ENCODE measurements at regions not wholly inside any gene's neighbourhood (a gene's known extent, or its start where the extent isn't known, plus 50 kb on each side); places are given as distances from the start of the nearest gene placed in this dataset.
"Not testable (repeated sequence)": the region's sequence is repeated elsewhere in the genome, so short reads cannot be mapped to it uniquely, and the experiment has no call there.

DNA sequence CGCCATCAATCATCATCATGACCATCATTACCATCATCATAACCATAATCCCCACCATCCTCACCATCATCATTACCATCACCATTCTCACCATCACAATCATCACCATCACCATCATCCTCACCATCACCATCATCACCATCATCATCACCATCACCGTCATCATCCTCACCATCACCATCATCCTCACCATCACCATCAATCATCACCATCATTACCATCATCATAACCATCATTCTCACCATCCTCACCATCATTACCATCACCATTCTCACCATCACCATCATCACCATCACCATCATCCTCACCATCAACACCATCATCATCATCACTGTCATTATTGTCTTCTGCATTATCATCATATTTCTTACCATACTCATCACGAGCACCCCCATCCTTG lies 245.5 kb downstream of the ADGRD1 start:
- no peak for DNase-seq
- H3K27ac ChIP-seq: no peak overlapping the region
- H3K27me3 ChIP-seq: peaks cover 0 to 8% (median 0%) of the 10 kb centered on the region in 3 donors
- no peaks in the 10 kb centered on the region for H3K36me3 ChIP-seq
- TF ChIP-seq EP300 (IDR thresholded peaks at IDR 0.05) (no peak), CTCF (IDR thresholded peaks at IDR 0.05) (no peak), POLR2AphosphoS5 (IDR thresholded peaks at IDR 0.05) (no peak), POLR2A (IDR thresholded peaks at IDR 0.05) (no peak)
- H3K9me3 ChIP-seq: no peaks in the 10 kb centered on the region
- intact Hi-C loops (cut with DNase I): no loop called here
- no peak overlapping the region for H3K4me3 ChIP-seq
- WGBS, 2 donors: 70 to 83% methylated on average over 3 of the region's 3 CpGs
- H3K4me1 ChIP-seq: no peaks in the 10 kb centered on the region

DNA sequence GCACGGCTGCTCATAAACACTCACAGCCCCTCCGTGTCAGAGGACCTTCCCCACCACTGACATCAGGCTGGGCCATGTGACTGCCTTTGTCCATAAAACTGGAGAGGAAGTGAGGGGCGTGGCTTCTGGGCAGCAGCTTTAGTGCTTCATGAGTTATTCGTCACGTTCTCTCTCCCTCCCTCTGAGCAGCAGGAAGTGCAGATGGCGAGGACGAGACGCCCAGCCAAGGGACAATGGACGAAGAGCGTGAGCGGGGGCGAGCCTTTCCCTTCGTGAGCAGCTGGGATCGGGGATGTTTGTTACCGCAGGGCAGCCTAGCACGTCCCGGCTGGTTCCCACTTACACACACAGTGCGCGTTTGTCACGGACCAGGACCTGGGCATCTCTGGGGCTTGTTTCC lies 248.2 kb downstream of the ADGRD1 start:
- intact Hi-C loops (cut with DNase I); H3K27ac ChIP-seq; H3K4me3 ChIP-seq; H3K9me3 ChIP-seq; H3K27me3 ChIP-seq; H3K36me3 ChIP-seq; H3K4me1 ChIP-seq; DNase-seq: not testable (repeated sequence)
- WGBS, 2 donors: no CpG with 5 or more reads among the region's 20 CpGs

- no peaks in the 10 kb centered on the region for H3K9me3 ChIP-seq
- WGBS, 2 donors: 89 to 90% methylated on average over 40 of the region's 40 CpGs
- H3K27ac ChIP-seq: no peak overlapping the region
- H3K36me3 ChIP-seq: no peaks in the 10 kb centered on the region
- no peaks in the 10 kb centered on the region for H3K4me1 ChIP-seq
- TF ChIP-seq EP300 (IDR thresholded peaks at IDR 0.05): no peak
- no peak for TF ChIP-seq POLR2A (IDR thresholded peaks at IDR 0.05)
- no peak for TF ChIP-seq CTCF (IDR thresholded peaks at IDR 0.05)
- no peak for TF ChIP-seq POLR2AphosphoS5 (IDR thresholded peaks at IDR 0.05)
- no peak overlapping the region for H3K4me3 ChIP-seq
- intact Hi-C loops (cut with DNase I): no loop called here
- H3K27me3 ChIP-seq: peaks cover 0 to 9% (median 0%) of the 10 kb centered on the region in 3 donors
- DNase-seq: no peak
These were observed 249.1 kb downstream of the ADGRD1 start for GRCh38 chr12:131202592-131203378.

GRCh38 chr12:131203666-131204415 lies 250.1 kb downstream of the ADGRD1 start:
- H3K27ac ChIP-seq: no peak overlapping the region
- no peaks in the 10 kb centered on the region for H3K4me1 ChIP-seq
- no peak for TF ChIP-seq EP300 (IDR thresholded peaks at IDR 0.05)
- no peak for TF ChIP-seq CTCF (IDR thresholded peaks at IDR 0.05)
- no peak for TF ChIP-seq POLR2AphosphoS5 (IDR thresholded peaks at IDR 0.05)
- TF ChIP-seq POLR2A (IDR thresholded peaks at IDR 0.05): no peak
- no peak overlapping the region for H3K4me3 ChIP-seq
- intact Hi-C loops (cut with DNase I): no loop called here
- no peaks in the 10 kb centered on the region for H3K36me3 ChIP-seq
- no peak for DNase-seq
- H3K9me3 ChIP-seq: no peaks in the 10 kb centered on the region
- peaks cover 0 to 16% (median 1%) of the 10 kb centered on the region in 3 donors for H3K27me3 ChIP-seq
- 84 to 91% methylated on average over 25 of the region's 25 CpGs for WGBS, 2 donors

- DNase-seq: peak; percentile 51
- Histone ChIP-seq H3K36me3 (no peaks in the 10 kb centered on the region), H3K4me3 (no peak overlapping the region), H3K27me3 (peaks cover 0 to 20% (median 9%) of the 10 kb centered on the region in 3 donors), H3K4me1 (no peaks in the 10 kb centered on the region), H3K9me3 (no peaks in the 10 kb centered on the region), H3K27ac (no peak overlapping the region)
- intact Hi-C loops (cut with DNase I): no loop called here
- TF ChIP-seq POLR2A (IDR thresholded peaks at IDR 0.05): no peak
- TF ChIP-seq CTCF (IDR thresholded peaks at IDR 0.05): no peak
- no peak for TF ChIP-seq POLR2AphosphoS5 (IDR thresholded peaks at IDR 0.05)
- TF ChIP-seq EP300 (IDR thresholded peaks at IDR 0.05): no peak
- WGBS, 2 donors: 71 to 80% methylated on average over 17 of the region's 17 CpGs
These were observed 250.9 kb downstream of the ADGRD1 start for GRCh38 chr12:131204416-131205274.

- 60 to 82% methylated on average over 23 of the region's 23 CpGs for WGBS, 2 donors
- DNase-seq; H3K4me3 ChIP-seq; H3K4me1 ChIP-seq; H3K36me3 ChIP-seq; H3K27ac ChIP-seq; intact Hi-C loops (cut with DNase I); H3K9me3 ChIP-seq: not testable (repeated sequence)
- peaks cover 0 to 20% (median 11%) of the 10 kb centered on the region in 3 donors for H3K27me3 ChIP-seq
These were observed 251.7 kb downstream of the ADGRD1 start for GRCh38 chr12:131205275-131205933.
